ENCODE measurements at regions not wholly inside any gene's neighbourhood (a gene's known extent, or its start where the extent isn't known, plus 50 kb on each side); places are given as distances from the start of the nearest gene placed in this dataset.

DNA sequence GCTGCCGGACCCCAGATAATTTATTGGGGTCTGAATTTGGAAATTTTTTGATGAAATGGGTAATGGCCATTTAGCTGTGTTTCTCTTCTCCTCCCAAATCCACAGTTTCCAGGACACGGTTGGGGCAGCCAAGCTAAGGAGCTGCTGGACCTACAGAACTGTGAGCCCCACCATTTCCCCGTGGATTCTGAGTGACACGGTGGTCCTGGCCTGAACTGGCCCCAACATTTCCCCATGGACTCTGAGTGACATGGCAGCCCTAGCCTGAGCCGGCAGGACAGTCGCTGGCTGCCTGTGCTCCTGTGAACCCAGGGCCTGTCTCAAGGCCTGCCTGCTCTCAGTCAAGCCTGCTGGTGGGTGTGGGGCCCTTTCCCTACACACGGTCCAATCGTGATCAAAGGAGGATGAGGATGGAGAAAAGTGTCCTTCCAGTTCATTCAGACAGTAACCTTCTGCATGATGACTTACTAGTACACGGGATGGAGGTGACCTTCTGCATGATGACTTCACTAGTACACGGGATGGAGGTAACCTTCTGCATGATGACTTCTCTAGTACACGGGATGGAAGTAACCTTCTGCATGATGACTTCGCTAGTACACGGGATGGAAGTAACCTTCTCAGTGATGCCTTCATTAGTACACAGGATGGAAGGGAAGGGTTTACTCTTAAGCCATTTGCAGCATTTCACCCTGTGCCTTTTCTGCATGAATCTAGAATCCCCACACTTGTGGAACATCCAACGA, 359.9 kb downstream of the GLRX3 start:
- ATAC-seq (no peak), DNase-seq (no peak)
- no peaks in the 10 kb centered on the region for H3K27me3 Mint-ChIP-seq (ENCODE audit: low read depth)
- H3K4me1 Mint-ChIP-seq (ENCODE audit: low read depth) = no peaks in the 10 kb centered on the region
- no peaks in the 10 kb centered on the region for H3K36me3 Mint-ChIP-seq (ENCODE audit: insufficient read depth)
- H3K4me3 Mint-ChIP-seq = no peak overlapping the region
- no peaks in the 10 kb centered on the region for H3K9me3 Mint-ChIP-seq

DNA sequence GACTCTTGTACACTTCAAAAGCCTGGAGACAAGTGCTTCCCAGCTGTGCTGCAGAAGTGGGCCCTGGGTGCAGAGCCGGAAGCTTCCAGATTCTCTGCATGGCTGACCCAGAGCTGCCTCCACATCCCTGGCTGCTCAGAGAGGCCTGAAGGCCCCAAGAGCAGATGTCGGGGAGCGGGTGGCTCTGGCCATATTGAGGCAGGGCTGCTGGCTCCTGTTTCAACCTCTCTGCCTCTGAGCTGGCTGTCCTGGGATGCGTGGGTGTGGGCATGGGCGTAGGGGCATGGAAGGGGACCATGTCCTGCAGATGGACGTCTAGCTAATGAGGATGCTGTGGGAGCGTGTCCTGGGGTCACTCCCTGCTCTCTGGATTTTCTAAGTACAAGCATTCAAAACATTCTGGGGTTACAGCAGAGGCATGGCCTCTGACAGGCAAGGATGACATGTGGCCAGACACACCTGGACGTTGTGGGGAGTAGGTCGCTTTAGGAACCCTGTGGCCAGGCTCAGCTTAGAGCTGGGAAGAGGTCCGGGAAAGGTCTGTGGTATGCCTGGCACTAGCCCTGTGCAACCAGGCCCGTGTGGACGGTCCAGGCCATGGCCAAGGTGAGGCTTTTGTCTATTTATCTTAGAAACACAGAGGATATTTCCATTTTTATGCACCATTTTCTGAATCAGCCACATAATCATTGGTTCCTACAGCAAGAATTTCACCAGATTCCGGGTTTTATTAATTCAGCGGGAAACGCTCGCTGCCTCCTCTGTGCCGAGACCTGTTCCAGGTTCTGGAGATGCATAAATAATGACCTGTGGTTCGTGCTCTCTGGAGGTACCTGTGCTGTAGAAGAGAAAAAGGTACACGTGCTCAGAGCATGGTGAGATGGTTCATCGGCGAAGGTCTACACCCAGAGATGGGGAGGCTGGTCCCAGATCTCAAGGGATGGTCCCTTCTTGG, 361.1 kb downstream of the GLRX3 start:
- no peaks in the 10 kb centered on the region for H3K9me3 Mint-ChIP-seq
- no peaks in the 10 kb centered on the region for H3K36me3 Mint-ChIP-seq (ENCODE audit: insufficient read depth)
- H3K27me3 Mint-ChIP-seq (ENCODE audit: low read depth) = no peaks in the 10 kb centered on the region
- ATAC-seq = no peak
- DNase-seq = no peak
- H3K4me1 Mint-ChIP-seq (ENCODE audit: low read depth) = no peaks in the 10 kb centered on the region
- no peak overlapping the region for H3K4me3 Mint-ChIP-seq

DNA sequence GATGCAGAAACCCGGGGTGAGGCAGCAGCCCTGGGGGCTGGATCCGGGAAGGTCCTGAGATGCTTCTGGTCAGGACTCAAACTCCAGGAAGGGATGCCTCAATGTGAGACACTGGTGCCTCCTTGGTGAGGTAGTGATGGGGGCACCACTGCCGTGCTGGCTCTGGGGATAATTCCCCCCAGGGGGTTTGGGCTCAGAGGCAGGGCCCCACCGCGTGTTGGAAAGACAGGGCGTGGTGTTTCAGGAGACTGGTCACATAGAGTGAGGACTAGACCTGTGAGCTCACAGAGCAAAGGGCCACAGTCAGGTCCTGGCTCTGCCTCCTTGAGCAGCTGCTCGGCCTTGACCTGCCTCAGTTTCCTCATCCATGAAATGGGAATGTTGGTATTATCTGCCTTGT, 361.9 kb downstream of the GLRX3 start:
- no peaks in the 10 kb centered on the region for H3K27me3 Mint-ChIP-seq (ENCODE audit: low read depth)
- no peak overlapping the region for H3K4me3 Mint-ChIP-seq
- no peaks in the 10 kb centered on the region for H3K36me3 Mint-ChIP-seq (ENCODE audit: insufficient read depth)
- no peaks in the 10 kb centered on the region for H3K9me3 Mint-ChIP-seq
- ATAC-seq = no peak
- no peak for DNase-seq
- H3K4me1 Mint-ChIP-seq (ENCODE audit: low read depth) = no peaks in the 10 kb centered on the region

GRCh38 chr10:130498934-130499333, 362.7 kb downstream of the GLRX3 start:
- DNase-seq = no peak
- H3K27me3 Mint-ChIP-seq (ENCODE audit: low read depth) = no peaks in the 10 kb centered on the region
- no peaks in the 10 kb centered on the region for H3K36me3 Mint-ChIP-seq (ENCODE audit: insufficient read depth)
- H3K4me3 Mint-ChIP-seq = no peak overlapping the region
- peaks cover 2% of the 10 kb centered on the region for H3K9me3 Mint-ChIP-seq
- no peaks in the 10 kb centered on the region for H3K4me1 Mint-ChIP-seq (ENCODE audit: low read depth)
- no peak for ATAC-seq

DNA sequence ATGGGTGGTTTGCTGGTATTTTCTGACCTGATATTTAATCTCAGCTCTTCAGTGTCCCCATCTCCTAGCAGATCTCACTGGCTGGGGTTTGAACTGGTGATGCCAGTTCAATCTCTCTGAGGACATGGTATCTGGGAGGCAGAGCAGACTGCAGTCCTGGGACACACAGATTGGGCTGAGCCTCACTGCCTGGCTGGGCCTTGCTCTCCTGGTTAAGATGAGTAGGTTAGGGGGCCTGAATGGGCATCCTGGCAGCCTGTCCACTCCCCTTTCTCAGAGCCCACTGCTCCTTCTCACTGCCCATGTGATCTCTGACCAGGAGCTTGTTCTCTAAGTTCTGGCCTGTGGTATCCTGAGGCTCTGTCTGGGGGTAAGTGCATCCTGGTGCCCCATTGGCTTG, 363.4 kb downstream of the GLRX3 start:
- H3K36me3 Mint-ChIP-seq (ENCODE audit: insufficient read depth) = no peaks in the 10 kb centered on the region
- ATAC-seq = no peak

DNA sequence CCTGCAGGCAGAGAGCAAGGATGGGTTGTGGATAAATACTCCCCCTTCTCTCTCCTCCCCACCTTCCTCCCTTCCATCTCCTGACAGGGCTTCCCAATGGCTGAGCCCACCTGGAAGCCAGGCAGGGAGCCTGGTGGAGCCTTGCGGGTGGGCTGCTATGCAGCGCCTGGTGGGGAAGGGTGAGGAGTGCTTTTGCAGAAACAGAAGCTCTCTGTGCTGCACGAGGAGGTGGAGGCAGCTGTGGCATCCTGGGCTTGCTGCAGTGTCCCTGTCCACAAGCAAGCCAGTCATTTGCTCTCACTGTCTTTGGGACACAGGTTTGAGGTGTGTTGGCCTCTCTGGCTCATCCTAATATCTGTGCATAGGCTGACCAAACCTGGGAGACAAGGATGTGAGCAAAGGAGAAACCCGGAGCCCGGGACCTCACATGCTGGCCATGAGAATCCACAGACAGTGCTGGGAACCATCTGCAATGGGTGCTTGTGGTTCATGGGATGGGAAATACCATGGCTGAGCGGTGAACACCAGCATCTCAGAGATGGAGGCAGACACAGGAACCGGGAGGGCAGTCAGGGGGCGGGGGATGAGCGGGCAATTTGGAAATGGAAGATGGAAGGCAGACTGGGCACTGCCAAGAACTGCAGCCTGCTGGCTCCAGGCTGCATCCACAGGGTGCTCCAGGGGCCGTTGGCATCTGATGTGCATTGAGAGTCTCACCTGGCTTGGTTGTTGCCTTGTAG, 364.2 kb downstream of the GLRX3 start:
- no peak for DNase-seq
- Mint-ChIP-seq H3K4me1 (ENCODE audit: low read depth) (no peaks in the 10 kb centered on the region), H3K36me3 (ENCODE audit: insufficient read depth) (no peaks in the 10 kb centered on the region), H3K27me3 (ENCODE audit: low read depth) (no peaks in the 10 kb centered on the region), H3K4me3 (no peak overlapping the region), H3K9me3 (peaks cover 3% of the 10 kb centered on the region)
- ATAC-seq = no peak

More for the DNA sequence above, 363.4 kb downstream of the GLRX3 start:
- H3K4me3 Mint-ChIP-seq = no peak overlapping the region
- peaks cover 3% of the 10 kb centered on the region for H3K9me3 Mint-ChIP-seq
- DNase-seq = no peak
- no peaks in the 10 kb centered on the region for H3K27me3 Mint-ChIP-seq (ENCODE audit: low read depth)
- no peaks in the 10 kb centered on the region for H3K4me1 Mint-ChIP-seq (ENCODE audit: low read depth)

- Mint-ChIP-seq H3K36me3 (ENCODE audit: insufficient read depth) (no peaks in the 10 kb centered on the region), H3K9me3 (peaks cover 3% of the 10 kb centered on the region), H3K4me3 (no peak overlapping the region), H3K4me1 (ENCODE audit: low read depth) (no peaks in the 10 kb centered on the region), H3K27me3 (ENCODE audit: low read depth) (peaks cover 9% of the 10 kb centered on the region)
- ATAC-seq = no peak
- no peak for DNase-seq
Measured at GRCh38 chr10:130507461-130507860, 371.3 kb downstream of the GLRX3 start.

- no peak overlapping the region for H3K4me3 Mint-ChIP-seq
- no peaks in the 10 kb centered on the region for H3K4me1 Mint-ChIP-seq (ENCODE audit: low read depth)
- no peaks in the 10 kb centered on the region for H3K9me3 Mint-ChIP-seq
- no peaks in the 10 kb centered on the region for H3K36me3 Mint-ChIP-seq (ENCODE audit: insufficient read depth)
- peaks cover 9% of the 10 kb centered on the region for H3K27me3 Mint-ChIP-seq (ENCODE audit: low read depth)
- no peak for ATAC-seq
- DNase-seq = no peak
Measured at GRCh38 chr10:130509881-130510689, 373.9 kb downstream of the GLRX3 start.

GRCh38 chr10:130510755-130511154, 374.6 kb downstream of the GLRX3 start:
- no peaks in the 10 kb centered on the region for H3K4me1 Mint-ChIP-seq (ENCODE audit: low read depth)
- no peaks in the 10 kb centered on the region for H3K36me3 Mint-ChIP-seq (ENCODE audit: insufficient read depth)
- ATAC-seq = no peak
- DNase-seq = no peak
- H3K4me3 Mint-ChIP-seq = no peak overlapping the region
- peaks cover 9% of the 10 kb centered on the region for H3K27me3 Mint-ChIP-seq (ENCODE audit: low read depth)
- no peaks in the 10 kb centered on the region for H3K9me3 Mint-ChIP-seq

DNA sequence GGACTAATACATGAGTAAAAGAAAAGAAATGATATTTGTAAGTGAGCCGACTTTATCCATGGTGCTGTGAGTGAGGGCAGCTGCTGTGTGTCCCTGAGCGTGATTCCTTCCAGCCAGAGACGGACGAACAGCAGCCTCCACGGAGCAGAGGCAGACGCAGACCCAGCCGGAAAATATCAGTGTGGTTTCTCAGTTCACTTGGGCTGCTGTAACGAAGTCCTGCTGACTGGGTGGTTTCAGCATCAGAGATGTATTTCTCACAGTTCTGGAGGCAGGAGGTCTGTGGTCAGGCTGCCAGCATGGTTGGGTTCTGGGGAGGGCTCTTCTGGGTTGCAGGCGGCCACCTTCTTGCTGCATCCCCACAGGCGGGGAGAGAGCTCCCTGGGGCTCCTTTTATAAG, 375.6 kb downstream of the GLRX3 start:
- no peak for DNase-seq
- no peaks in the 10 kb centered on the region for H3K4me1 Mint-ChIP-seq (ENCODE audit: low read depth)
- H3K4me3 Mint-ChIP-seq = no peak overlapping the region
- no peaks in the 10 kb centered on the region for H3K36me3 Mint-ChIP-seq (ENCODE audit: insufficient read depth)
- peaks cover 9% of the 10 kb centered on the region for H3K27me3 Mint-ChIP-seq (ENCODE audit: low read depth)
- no peaks in the 10 kb centered on the region for H3K9me3 Mint-ChIP-seq
- ATAC-seq = no peak

GRCh38 chr10:130512936-130513335, 376.7 kb downstream of the GLRX3 start:
- DNase-seq = no peak
- ATAC-seq = peak in 1 of 2 donors; percentile 39
- Mint-ChIP-seq H3K4me3 (no peak overlapping the region), H3K36me3 (ENCODE audit: insufficient read depth) (no peaks in the 10 kb centered on the region), H3K9me3 (no peaks in the 10 kb centered on the region), H3K27me3 (ENCODE audit: low read depth) (peaks cover 9% of the 10 kb centered on the region), H3K4me1 (ENCODE audit: low read depth) (no peaks in the 10 kb centered on the region)

DNA sequence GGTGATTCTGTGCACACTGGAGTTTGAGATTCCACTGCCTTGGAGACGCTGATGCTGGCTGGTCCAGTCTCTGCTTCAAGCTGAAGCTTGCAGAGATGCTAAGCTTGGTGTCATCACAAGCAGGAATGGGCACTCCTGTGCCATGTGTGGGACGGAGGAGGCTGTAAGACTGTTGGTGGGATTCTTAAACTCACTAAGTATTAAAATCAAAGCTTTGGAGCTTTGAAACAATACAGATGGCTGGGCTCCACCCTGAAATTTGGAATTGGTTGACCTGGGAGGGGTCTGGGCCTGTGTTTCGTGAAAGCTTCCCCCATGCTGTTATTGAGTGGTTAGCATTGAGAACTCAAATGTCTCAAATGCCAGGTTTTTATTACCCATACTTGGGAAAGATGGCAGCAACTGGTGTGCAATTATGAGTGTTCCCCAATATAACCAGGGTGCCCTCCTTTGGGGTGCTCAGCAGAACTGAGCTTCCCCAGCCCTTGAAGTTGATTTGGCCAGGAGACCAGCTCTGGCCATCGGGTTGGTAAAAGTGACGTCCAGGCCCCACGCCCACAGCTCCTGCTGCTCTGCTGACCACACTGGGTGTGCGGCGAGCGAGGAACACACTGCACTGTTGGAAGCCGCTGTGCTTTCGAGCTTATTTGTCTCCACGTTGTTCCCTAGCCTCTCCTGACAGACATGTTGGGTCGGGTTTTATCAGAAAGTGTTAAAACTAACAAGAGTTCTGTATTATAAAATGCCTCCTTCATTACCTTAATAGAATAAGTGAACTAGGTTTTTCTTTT, 377.7 kb downstream of the GLRX3 start:
- Mint-ChIP-seq H3K27me3 (ENCODE audit: low read depth) (peaks cover 8% of the 10 kb centered on the region), H3K36me3 (ENCODE audit: insufficient read depth) (no peaks in the 10 kb centered on the region), H3K4me1 (ENCODE audit: low read depth) (no peaks in the 10 kb centered on the region), H3K4me3 (no peak overlapping the region), H3K9me3 (no peaks in the 10 kb centered on the region)
- DNase-seq (no peak), ATAC-seq (no peak)

DNA sequence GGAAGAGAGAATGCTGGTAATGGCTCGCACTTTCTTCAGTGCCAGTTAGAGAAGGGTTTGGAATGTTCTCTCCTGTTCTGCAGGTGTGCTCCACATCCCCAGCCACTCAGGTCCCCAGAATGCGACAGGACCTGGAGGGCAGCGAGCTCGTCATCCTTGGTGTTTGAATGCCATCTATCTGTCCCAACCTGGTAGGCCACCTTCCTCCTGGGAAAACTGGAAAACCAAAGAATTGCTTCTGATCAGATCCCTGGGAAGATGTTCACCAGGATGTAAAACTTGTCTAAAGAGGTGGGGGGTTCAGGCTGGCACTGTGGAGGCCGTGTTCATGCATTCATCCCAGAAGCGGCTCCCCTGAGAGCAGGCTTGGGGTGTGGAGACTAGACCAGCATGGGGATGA, 379.5 kb downstream of the GLRX3 start:
- no peaks in the 10 kb centered on the region for H3K4me1 Mint-ChIP-seq (ENCODE audit: low read depth)
- H3K36me3 Mint-ChIP-seq (ENCODE audit: insufficient read depth) = no peaks in the 10 kb centered on the region
- H3K4me3 Mint-ChIP-seq = no peak overlapping the region
- H3K27me3 Mint-ChIP-seq (ENCODE audit: low read depth) = no peaks in the 10 kb centered on the region
- no peak for DNase-seq
- no peak for ATAC-seq
- peaks cover 7% of the 10 kb centered on the region for H3K9me3 Mint-ChIP-seq

Measured in activated T-cell treated with anti-CD3 and anti-CD28 coated beads, Interleukin-2, amount 50 U/mL, for 4 hours (primary cell).